Prostate gland (tissue), 2 donors: ENCODE measurements at regions not wholly inside any gene's neighbourhood (a gene's known extent, or its start where the extent isn't known, plus 50 kb on each side); places are given as distances from the start of the nearest gene placed in this dataset.

Source experiments
- CTCF ChIP-seq, 4 experiments: fragments of 200-600 bp in 2 of 4; fragments of 450-650 bp in 2 of 4; sonication (generic) in 2 of 4; IDR thresholded peaks; 1 replicate in 3 of 4; 2 replicates in 1 of 4; pipeline ENCODE4 v1.5.1; 2016 to 2019; ENCODE audit warnings: antibody characterized with exemption in 4 of 4, mild to moderate bottlenecking in 2 of 4, moderate library complexity in 2 of 4
- POLR2A ChIP-seq: fragments of 450-650 bp; IDR thresholded peaks from one replicate; pipeline ENCODE4 v1.6.1; 2016; ENCODE audit warnings: antibody characterized with exemption, mild to moderate bottlenecking
- POLR2AphosphoS5 ChIP-seq: sonication (generic); formaldehyde crosslinking; IDR thresholded peaks from one replicate; pipeline ENCODE4 v1.6.1; 2017; ENCODE audit warnings: antibody characterized with exemption

- TF ChIP-seq CTCF (IDR thresholded peaks at IDR 0.05) (no peak), POLR2A (no peak), POLR2AphosphoS5 (no peak)
Observed at GRCh38 chr9:87320146-87320884, 177.4 kb upstream of the DAPK1 start.
